HUES6 (cell line): ENCODE measurements at regions not wholly inside any gene's neighbourhood (a gene's known extent, or its start where the extent isn't known, plus 50 kb on each side); places are given as distances from the start of the nearest gene placed in this dataset.

Experiments used
- H3K27ac ChIP-seq: 2 replicates; pipeline ENCODE4 v1.7.0; 2013; ENCODE audit warnings: low read depth, mild to moderate bottlenecking, low read length, inconsistent platforms
- H3K27me3 ChIP-seq: 2 replicates; pipeline ENCODE4 v1.6.1; 2013; ENCODE audit warnings: low read length; ENCODE audit not compliant: control insufficient read depth, insufficient read depth
- H3K36me3 ChIP-seq: 2 replicates; pipeline ENCODE4 v1.6.1; 2013; ENCODE audit warnings: low read length; ENCODE audit not compliant: control insufficient read depth, insufficient read depth
- H3K4me1 ChIP-seq: 2 replicates; pipeline ENCODE4 v1.6.1; 2013; ENCODE audit warnings: low read length; ENCODE audit not compliant: control insufficient read depth, insufficient read depth
- H3K4me3 ChIP-seq: 2 replicates; pipeline ENCODE4 v1.5.1; 2013; ENCODE audit warnings: low read depth, low read length
- H3K9ac ChIP-seq: one replicate; pipeline ENCODE4 v1.6.1; 2013; ENCODE audit warnings: mild to moderate bottlenecking, low read length
- H3K9me3 ChIP-seq: 2 replicates; pipeline ENCODE4 v1.6.1; 2013; ENCODE audit warnings: low read depth, low read length; ENCODE audit not compliant: control insufficient read depth, insufficient read depth

DNA sequence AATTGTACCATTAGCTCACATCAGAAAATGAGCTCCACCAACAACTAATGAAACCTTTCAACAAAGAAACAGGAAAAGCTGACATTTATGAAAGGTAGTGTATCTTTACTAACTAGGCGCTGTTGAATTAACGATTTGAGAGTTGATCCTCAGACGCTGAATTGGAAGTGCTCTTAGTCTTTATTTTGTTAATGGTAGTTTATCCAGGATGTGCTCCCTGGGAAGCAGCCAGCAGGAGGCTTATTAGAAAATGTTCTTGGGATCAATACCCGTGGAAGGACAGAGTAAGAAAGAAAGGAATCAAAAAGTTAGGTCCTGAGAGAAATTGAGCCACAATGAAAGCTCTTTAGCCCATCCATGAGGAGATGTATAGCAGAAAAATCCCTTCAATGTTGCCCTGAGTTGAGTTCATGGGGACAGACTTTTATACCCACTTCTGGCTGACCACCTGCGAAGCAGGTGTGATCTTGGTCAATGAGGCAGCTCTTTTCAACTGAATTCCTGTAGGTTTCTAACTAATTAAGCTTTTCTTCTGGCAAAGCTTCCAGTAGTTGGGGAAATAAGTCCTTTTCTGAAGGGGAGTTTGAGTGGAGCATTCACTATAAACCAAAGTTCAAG, 492.6 kb upstream of the REG3G start:
- H3K4me3 ChIP-seq = no peak overlapping the region
- no peaks in the 10 kb centered on the region for H3K9me3 ChIP-seq
- no peak overlapping the region for H3K27ac ChIP-seq
- H3K36me3 ChIP-seq = no peaks in the 10 kb centered on the region
- H3K4me1 ChIP-seq = peaks cover 20% of the 10 kb centered on the region; the same call in 1 of the 2 replicates
- H3K9ac ChIP-seq = no peak overlapping the region
- no peaks in the 10 kb centered on the region for H3K27me3 ChIP-seq

GRCh38 chr2:78535395-78535794, 490.1 kb upstream of the REG3G start:
- peaks cover 20% of the 10 kb centered on the region; the same call in 1 of the 2 replicates for H3K4me1 ChIP-seq
- no peak overlapping the region for H3K9ac ChIP-seq
- H3K9me3 ChIP-seq = no peaks in the 10 kb centered on the region
- H3K27me3 ChIP-seq = no peaks in the 10 kb centered on the region
- H3K36me3 ChIP-seq = no peaks in the 10 kb centered on the region
- no peak overlapping the region for H3K27ac ChIP-seq
- H3K4me3 ChIP-seq = no peak overlapping the region

- no peaks in the 10 kb centered on the region for H3K27me3 ChIP-seq
- no peaks in the 10 kb centered on the region for H3K36me3 ChIP-seq
- no peak overlapping the region for H3K27ac ChIP-seq
- H3K4me3 ChIP-seq = no peak overlapping the region
- H3K9me3 ChIP-seq = peaks cover 2% of the 10 kb centered on the region; the same call in 1 of the 2 replicates
- H3K4me1 ChIP-seq = peaks cover 2% of the 10 kb centered on the region; the same call in 1 of the 2 replicates
- H3K9ac ChIP-seq = no peak overlapping the region
These were observed 487.2 kb upstream of the REG3G start for GRCh38 chr2:78538322-78538721.

DNA sequence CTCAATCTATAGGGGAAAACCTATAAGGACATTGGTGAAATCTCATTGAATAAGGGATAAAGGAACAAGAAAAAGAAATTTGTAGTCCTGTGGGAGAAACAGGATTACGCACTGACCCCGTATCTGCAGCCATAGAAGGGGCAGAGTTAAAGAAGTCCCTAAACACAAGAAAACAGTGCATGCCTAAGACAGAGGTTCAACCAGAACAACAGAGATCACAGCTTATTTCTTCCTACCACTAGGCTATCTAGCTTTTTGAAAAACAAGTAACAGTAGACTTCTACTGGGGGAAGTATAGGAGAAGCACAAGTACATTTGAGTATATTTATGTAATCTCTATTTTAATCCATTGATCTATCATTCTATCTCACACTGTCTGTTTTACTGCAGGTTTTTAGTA, 485.2 kb upstream of the REG3G start:
- H3K36me3 ChIP-seq = no peaks in the 10 kb centered on the region
- no peak overlapping the region for H3K9ac ChIP-seq
- no peaks in the 10 kb centered on the region for H3K4me1 ChIP-seq
- peaks cover 2% of the 10 kb centered on the region; the same call in 1 of the 2 replicates for H3K9me3 ChIP-seq
- no peak overlapping the region for H3K27ac ChIP-seq
- H3K27me3 ChIP-seq = no peaks in the 10 kb centered on the region
- peak overlapping the region; percentile 71 for H3K4me3 ChIP-seq

DNA sequence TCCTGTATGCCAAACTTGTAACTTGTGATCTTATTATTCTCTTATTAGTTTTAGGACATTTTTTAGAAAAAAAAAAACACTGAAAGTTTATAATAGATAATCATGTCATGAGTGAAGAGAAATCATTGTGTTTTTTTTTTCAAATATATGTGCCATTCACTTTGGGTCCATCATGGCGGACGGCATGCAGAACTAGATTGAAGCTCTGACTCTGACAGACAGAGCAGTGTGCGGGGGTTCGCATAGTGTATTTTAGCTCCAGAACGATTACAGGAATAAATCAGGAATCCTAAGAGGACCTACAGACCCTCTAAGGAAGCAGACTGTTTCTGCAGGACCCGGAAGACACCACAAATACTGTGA, 484.4 kb upstream of the REG3G start:
- peaks cover 2% of the 10 kb centered on the region; the same call in 1 of the 2 replicates for H3K9me3 ChIP-seq
- peak overlapping the region; percentile 96 for H3K9ac ChIP-seq
- H3K27ac ChIP-seq = peak overlapping the region; percentile 91; the same call in 1 of the 2 replicates
- peak overlapping the region; percentile 71 for H3K4me3 ChIP-seq
- H3K4me1 ChIP-seq = no peaks in the 10 kb centered on the region
- H3K36me3 ChIP-seq = no peaks in the 10 kb centered on the region
- no peaks in the 10 kb centered on the region for H3K27me3 ChIP-seq

DNA sequence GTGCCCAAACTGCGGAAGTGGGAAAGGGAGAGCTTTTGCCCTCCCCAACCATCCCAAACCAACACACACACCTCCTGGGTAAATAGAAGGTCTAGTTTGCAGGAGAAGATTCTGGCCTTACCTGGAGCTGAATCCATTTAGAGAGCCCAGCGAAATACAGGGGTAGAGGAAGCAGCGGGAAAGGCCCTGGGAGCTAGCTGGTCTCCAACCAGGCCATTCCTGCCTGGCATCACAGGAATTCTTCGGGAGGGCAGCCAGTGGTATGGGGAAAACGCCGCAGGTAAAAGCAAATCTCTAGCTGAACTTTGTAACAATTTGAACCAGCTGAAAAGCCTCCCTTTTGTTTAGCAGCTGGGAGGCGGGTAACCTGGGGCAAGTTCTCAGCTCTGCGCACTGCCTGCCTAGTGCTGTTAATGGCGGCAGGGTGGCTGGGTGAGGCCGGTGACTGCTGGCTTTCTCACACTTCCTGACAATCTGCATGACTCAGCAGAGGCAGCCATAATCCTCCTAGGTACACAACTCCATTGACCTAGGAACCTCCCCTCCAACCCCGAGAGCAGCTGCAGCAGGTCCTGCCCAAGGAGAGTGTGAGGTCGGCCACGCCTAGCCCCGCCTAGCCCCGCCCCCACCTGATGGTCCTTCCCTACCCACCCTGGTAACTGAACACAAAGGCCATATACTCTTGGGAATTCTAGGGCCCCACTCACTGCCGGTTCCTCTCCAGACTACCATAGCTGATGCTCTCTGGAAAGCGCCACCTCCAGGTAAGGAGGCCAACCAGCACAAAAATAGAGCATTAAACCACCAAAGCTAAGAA, 483.8 kb upstream of the REG3G start:
- H3K27ac ChIP-seq = peak overlapping the region; percentile 91; the same call in 1 of the 2 replicates
- no peaks in the 10 kb centered on the region for H3K27me3 ChIP-seq
- peaks cover 2% of the 10 kb centered on the region; the same call in 1 of the 2 replicates for H3K9me3 ChIP-seq
- H3K4me3 ChIP-seq = peak overlapping the region; percentile 71
- H3K36me3 ChIP-seq = no peaks in the 10 kb centered on the region
- H3K9ac ChIP-seq = peak overlapping the region; percentile 96
- H3K4me1 ChIP-seq = no peaks in the 10 kb centered on the region

GRCh38 chr2:78546843-78547242, 478.7 kb upstream of the REG3G start:
- Histone ChIP-seq H3K9me3 (peaks cover 2% of the 10 kb centered on the region; the same call in 1 of the 2 replicates), H3K36me3 (no peaks in the 10 kb centered on the region), H3K4me1 (no peaks in the 10 kb centered on the region), H3K9ac (no peak overlapping the region), H3K27ac (no peak overlapping the region), H3K4me3 (no peak overlapping the region), H3K27me3 (no peaks in the 10 kb centered on the region)

DNA sequence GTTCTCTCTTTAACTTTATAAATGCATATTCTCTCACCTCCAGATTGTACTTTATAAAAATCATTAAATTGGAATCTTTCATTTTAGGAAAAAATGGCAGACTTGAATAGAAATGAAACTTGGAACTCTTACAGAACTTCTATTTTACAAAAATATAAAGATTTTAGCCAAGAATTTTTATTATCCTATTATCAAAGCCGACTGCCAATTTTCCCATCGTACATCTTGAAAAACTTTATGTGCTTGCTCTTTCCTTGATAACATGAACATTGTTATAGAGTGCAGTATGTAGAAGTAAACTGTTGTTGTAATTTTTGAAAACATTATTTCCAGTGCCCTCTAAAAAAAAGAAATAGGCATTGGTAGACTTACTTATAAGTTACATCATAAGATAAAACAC, 475.7 kb upstream of the REG3G start:
- H3K27me3 ChIP-seq = no peaks in the 10 kb centered on the region
- H3K9ac ChIP-seq = no peak overlapping the region
- H3K27ac ChIP-seq = no peak overlapping the region
- H3K4me1 ChIP-seq = no peaks in the 10 kb centered on the region
- no peak overlapping the region for H3K4me3 ChIP-seq
- H3K36me3 ChIP-seq = no peaks in the 10 kb centered on the region
- no peaks in the 10 kb centered on the region for H3K9me3 ChIP-seq

GRCh38 chr2:78553866-78554647, 471.4 kb upstream of the REG3G start:
- Histone ChIP-seq H3K27ac (no peak overlapping the region; the same call in 1 of the 2 replicates), H3K27me3 (no peaks in the 10 kb centered on the region), H3K9ac (no peak overlapping the region), H3K9me3 (no peaks in the 10 kb centered on the region; the same call in 1 of the 2 replicates), H3K36me3 (no peaks in the 10 kb centered on the region), H3K4me3 (no peak overlapping the region), H3K4me1 (no peaks in the 10 kb centered on the region)

- H3K27ac ChIP-seq = no peak overlapping the region
- no peaks in the 10 kb centered on the region for H3K36me3 ChIP-seq
- no peaks in the 10 kb centered on the region for H3K27me3 ChIP-seq
- H3K9ac ChIP-seq = no peak overlapping the region
- no peaks in the 10 kb centered on the region for H3K4me1 ChIP-seq
- no peak overlapping the region for H3K4me3 ChIP-seq
- no peaks in the 10 kb centered on the region; the same call in 1 of the 2 replicates for H3K9me3 ChIP-seq
These were observed 463.6 kb upstream of the REG3G start for GRCh38 chr2:78561876-78562275.
